ENCODE measurements at regions not wholly inside any gene's neighbourhood (a gene's known extent, or its start where the extent isn't known, plus 50 kb on each side); places are given as distances from the start of the nearest gene placed in this dataset.

- no peak for TF ChIP-seq EP300 (IDR thresholded peaks at IDR 0.05; ENCODE audit: borderline replicate concordance)
- no peak for TF ChIP-seq NFIC (IDR thresholded peaks at IDR 0.05)
- TF ChIP-seq YY1 (IDR thresholded peaks at IDR 0.05; ENCODE audit: low read depth): no peak
- TF ChIP-seq MAX (IDR thresholded peaks at IDR 0.05): no peak
- TF ChIP-seq TEAD4 (IDR thresholded peaks at IDR 0.05): no peak
- no peak for TF ChIP-seq CREB1 (IDR thresholded peaks at IDR 0.05; ENCODE audit: low read depth)
- TF ChIP-seq REST (IDR thresholded peaks at IDR 0.05; ENCODE audit: low read depth): no peak
- no peak for TF ChIP-seq RAD21 (IDR thresholded peaks at IDR 0.05; ENCODE audit: low read depth)
- TF ChIP-seq FOXM1 (IDR thresholded peaks at IDR 0.05; ENCODE audit: borderline replicate concordance, low read depth): no peak
- no peak for TF ChIP-seq EGR1 (IDR thresholded peaks at IDR 0.05)
- TF ChIP-seq TAF1 (IDR thresholded peaks at IDR 0.05; ENCODE audit: low read depth): no peak
- TF ChIP-seq CEBPB (IDR thresholded peaks at IDR 0.05): no peak
Measured at GRCh38 chr7:106573738-106574137, 87.2 kb downstream of the CCDC71L start.
